Medulla oblongata (tissue), 1 donor: ENCODE measurements at regions not wholly inside any gene's neighbourhood (a gene's known extent, or its start where the extent isn't known, plus 50 kb on each side); places are given as distances from the start of the nearest gene placed in this dataset.
"Not testable (repeated sequence)": the region's sequence is repeated elsewhere in the genome, so short reads cannot be mapped to it uniquely, and the experiment has no call there.

Experiments
- DNase-seq: peaks from one replicate; pipeline ENCODE4 v3.0.0-alpha.2; 2015; ENCODE audit errors: extremely low spot score

GRCh38 chr9:74331607-74332006 is 165.5 kb upstream of the RORB start:
- no peak for DNase-seq

- no peak for DNase-seq
Observed at GRCh38 chr9:74333384-74334032, 163.6 kb upstream of the RORB start.

GRCh38 chr9:74334271-74334670 is 162.9 kb upstream of the RORB start:
- DNase-seq, result no peak

- DNase-seq, result no peak
Observed at GRCh38 chr9:74336161-74336560, 161.0 kb upstream of the RORB start.

DNA sequence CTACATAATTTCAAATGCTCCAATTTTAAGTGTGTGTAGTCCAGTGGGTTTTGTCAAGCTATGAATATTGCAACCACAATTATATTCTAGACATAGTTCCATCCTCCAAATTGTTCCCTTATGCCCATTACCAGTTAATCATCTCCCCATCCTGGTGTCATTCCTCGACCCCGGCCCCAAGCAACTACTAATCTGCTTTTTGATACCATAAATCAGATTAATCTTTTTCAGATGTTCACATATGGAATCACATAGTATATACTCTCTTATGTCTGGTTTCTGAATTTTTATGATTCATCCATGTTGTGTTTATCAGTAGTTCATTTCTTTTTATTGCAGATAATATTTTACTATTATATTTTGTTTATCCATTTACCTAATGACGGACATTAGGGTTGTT is 148.4 kb upstream of the RORB start:
- no peak for DNase-seq

- DNase-seq, result no peak
Observed at GRCh38 chr9:74355107-74355506, 142.0 kb upstream of the RORB start.

DNA sequence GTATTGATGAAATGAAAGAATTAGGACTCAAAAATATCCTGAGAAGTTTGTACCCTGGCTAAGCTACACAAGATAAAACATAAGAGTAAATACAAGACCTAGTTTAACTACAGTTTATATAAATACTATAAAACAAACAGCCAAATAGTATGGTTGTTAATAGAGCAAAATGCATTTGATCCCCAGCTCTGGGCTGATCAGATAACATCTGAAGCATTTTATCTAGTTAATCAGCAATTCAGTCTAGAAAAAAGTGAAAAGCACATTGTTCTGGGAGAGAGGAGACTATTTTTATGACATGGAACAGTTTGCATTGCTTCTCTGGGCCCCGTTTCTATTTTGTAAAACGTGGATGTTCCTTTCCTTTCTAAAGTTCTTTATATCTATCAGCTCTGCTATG is 139.6 kb upstream of the RORB start:
- no peak for DNase-seq

DNA sequence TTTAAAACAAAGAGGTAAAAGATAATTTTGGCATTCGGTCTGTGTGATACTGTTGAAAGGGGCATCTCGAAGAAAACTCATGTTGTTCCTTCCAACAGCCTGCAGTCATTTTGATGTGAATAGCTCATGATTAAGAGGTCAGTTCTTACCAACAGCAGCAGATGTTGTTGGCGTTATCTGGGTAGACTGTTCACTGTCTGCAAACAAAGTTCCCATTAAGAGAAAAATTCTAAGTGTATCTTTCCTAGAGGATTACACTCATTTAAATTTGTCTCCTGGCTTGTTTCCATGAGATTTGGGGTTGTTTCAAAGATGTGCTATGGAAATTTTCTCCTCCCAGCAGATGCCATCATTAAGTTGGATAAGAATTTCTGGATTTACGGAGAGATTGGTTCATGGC is 138.2 kb upstream of the RORB start:
- DNase-seq, result no peak

DNA sequence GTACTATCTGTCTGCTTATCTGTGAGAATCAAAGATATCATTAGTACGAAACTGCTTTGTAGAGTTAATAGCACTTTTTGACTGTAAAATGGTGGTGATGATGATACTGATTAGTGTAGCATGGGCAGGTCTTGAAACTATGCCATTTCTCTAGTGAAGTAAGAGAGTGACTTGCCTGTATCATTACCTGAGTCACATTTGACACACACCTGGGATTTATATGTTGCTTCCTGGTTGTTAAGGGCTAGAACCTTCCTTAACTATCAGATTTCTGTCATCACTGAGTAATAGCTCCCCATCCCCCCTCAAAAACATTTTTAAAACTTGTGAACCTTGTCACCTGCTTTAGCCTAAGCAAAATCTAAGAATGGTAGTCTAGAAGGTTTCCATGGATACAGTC is 135.6 kb upstream of the RORB start:
- no peak for DNase-seq

GRCh38 chr9:74362423-74362822 is 134.7 kb upstream of the RORB start:
- DNase-seq, result no peak

- no peak for DNase-seq
Observed at GRCh38 chr9:74366111-74366510, 131.0 kb upstream of the RORB start.

DNA sequence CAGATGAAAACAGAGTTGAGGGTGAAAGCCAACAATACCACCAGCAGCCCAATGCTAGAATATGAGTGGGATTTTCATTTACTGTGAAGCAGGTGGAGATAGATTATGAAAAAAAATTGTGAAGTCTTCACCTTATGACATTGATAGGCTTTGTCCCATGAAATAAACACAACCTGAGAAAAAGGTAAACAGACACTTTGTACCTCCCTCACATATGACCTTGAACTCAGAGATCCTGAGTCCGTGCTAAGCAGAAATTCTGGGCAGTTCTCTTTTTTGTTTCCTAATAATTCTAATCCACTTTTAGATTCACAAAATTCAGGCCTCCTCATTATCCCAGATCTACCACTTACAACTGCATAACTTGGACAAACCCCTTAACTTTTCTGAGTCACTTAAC is 127.3 kb upstream of the RORB start:
- no peak for DNase-seq

DNA sequence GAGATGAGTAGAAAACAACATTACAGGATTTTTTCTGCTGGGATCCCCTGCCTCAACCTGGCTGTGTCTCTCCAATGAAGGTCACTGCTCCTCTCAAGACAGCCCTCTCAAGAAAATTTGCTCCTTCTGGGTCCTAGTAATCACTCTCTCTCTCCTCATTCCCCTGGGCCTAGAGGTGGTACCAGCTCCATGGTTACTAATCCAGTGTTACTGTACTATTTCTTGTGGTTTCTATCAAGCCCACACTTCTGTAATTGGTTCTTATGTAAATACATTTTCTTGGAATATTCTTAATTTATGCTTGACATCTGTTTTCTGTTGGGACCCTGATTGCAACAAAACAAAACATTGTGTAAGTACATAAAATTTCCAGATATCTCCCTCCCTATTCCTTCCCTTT is 123.8 kb upstream of the RORB start:
- DNase-seq, result no peak

GRCh38 chr9:74379718-74380117 is 117.4 kb upstream of the RORB start:
- no peak for DNase-seq

- no peak for DNase-seq
Observed at GRCh38 chr9:74391816-74392215, 105.3 kb upstream of the RORB start.

- DNase-seq, result no peak
Observed at GRCh38 chr9:74403581-74403980, 93.6 kb upstream of the RORB start.

- no peak for DNase-seq
Observed at GRCh38 chr9:74404620-74405019, 92.5 kb upstream of the RORB start.

- no peak for DNase-seq
Observed at GRCh38 chr9:74407166-74407565, 90.0 kb upstream of the RORB start.

- no peak for DNase-seq
Observed at GRCh38 chr9:74412236-74412979, 84.7 kb upstream of the RORB start.

GRCh38 chr9:74413876-74414275 is 83.3 kb upstream of the RORB start:
- no peak for DNase-seq

GRCh38 chr9:74414325-74414724 is 82.8 kb upstream of the RORB start:
- DNase-seq, result no peak

- no peak for DNase-seq
Observed at GRCh38 chr9:74415995-74416394, 81.1 kb upstream of the RORB start.

DNA sequence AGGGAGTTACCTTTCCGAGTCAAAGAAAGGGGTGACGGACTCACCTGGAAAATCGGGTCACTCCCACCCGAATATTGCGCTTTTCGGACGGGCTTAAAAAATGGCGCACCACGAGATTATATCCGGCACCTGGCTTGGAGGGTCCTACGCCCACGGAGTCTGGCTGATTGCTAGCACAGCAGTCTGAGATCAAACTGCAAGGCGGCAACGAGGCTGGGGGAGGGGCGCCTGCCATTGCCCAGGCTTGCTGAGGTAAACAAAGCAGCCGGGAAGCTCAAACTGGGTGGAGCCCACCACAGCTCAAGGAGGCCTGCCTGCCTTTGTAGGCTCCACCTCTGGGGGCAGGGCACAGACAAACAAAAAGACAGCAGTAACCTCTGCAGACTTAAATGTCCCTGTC is 72.6 kb upstream of the RORB start:
- not testable (repeated sequence) for DNase-seq

DNA sequence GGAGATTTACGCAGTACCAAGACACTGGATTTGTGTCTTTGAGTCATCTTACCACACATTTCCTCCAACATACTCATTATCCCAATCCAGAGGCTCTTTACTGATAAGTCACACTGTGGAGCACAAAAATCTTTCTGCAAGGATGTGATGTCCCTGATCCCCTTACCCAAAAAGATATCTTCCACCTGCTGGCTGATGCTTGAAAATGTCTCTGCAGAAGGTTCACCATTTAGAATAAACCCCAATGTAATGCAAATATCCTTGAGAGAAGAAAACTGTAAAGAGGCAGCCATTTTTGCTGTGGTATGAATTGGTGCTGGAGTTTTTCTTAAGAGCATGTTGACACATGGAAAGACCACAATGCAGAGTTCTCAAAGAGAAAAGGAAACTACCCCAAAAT is 65.7 kb upstream of the RORB start:
- DNase-seq, result no peak
